ENCODE measurements at regions not wholly inside any gene's neighbourhood (a gene's known extent, or its start where the extent isn't known, plus 50 kb on each side); places are given as distances from the start of the nearest gene placed in this dataset.

DNA sequence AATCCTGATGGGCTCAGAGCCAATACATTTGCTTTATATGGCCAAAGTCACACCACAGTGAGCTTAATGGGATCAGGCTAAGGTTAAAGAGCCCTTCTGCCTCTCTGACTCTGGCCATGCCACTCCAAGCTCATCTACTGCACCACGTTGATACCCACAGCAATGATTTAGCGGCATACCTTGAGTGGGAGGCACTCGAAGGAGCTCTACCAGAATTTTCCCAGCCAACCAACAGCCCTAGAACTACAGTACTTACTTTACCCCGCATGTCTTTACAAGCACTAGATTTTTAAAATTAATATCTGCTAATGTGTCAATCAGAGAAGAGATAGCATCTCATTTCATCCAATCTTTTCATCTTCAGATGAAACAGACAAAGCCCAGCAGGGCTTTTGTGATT, 300.5 kb downstream of the GRIN2B start:
- DNase-seq (ENCODE audit: low read depth in 2 of 2): no peak

DNA sequence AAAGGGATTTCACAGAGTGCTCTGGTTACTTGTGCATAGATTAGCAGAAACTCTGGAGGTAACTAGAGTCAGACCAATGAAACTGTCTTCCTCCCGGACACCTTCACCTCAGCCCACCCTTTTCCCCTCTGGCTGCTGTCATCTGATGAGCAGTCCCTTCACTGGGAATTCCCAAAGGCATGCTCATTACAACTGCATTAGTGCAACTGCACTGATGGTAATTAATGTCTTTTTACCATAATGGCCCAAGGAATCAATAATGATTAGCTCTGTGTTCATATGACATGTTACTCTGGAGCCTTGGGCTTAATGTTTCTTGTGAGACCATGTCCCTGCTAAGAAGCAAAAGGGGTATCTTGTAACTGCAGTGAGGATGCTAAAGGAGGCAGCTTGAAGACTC, 304.5 kb downstream of the GRIN2B start:
- DNase-seq (ENCODE audit: low read depth in 2 of 2): no peak

DNA sequence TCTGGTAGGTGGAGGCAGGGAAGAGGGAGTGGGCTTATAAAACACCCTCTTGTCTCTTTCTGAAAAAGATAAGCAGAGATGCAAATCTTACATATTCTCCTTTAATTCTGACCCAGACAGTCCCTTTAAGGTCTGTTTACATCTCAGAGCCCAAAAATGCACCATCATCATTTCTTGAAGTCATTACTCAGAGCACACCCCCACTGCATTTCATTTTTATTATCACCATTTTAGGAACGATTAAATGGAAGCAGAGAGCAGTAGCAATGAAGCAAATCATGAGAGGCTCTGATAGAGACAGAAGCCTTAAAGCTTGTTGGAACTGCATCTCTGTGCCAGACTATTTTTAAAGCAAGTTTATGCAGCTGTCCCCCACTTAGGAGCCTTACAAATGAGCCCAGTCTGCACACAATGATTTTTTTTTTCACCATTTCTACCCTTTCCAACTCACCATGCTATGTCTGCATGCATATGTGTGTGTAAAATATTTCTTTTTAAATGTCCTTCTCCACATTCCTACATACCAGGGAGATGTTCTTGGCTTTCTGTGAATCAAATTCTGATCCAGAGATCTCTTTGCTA, 311.0 kb downstream of the GRIN2B start:
- DNase-seq (ENCODE audit: low read depth in 2 of 2): no peak

DNA sequence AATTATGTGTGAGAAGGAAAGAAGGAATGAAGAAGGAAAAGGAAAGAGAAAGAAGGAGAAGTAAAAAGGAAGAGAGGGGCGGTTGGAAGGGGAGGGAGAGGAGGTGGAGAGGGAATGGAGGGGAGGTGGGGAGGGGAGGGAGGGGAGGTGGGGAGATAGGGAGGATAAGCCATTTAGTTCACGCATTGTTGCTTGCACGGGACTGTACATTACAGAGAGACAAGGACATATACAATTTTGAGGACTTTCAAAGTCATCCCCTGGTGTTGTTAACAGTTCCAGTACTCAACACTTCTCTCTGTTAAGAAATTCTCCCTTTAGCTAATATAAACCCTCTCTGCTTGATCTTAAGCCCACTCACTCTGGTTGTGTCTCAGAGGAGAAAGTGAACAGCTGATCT, 312.5 kb downstream of the GRIN2B start:
- DNase-seq (ENCODE audit: low read depth in 2 of 2): no peak

GRCh38 chr12:13666806-13667205, 314.6 kb downstream of the GRIN2B start:
- DNase-seq (ENCODE audit: low read depth in 2 of 2): no peak

DNA sequence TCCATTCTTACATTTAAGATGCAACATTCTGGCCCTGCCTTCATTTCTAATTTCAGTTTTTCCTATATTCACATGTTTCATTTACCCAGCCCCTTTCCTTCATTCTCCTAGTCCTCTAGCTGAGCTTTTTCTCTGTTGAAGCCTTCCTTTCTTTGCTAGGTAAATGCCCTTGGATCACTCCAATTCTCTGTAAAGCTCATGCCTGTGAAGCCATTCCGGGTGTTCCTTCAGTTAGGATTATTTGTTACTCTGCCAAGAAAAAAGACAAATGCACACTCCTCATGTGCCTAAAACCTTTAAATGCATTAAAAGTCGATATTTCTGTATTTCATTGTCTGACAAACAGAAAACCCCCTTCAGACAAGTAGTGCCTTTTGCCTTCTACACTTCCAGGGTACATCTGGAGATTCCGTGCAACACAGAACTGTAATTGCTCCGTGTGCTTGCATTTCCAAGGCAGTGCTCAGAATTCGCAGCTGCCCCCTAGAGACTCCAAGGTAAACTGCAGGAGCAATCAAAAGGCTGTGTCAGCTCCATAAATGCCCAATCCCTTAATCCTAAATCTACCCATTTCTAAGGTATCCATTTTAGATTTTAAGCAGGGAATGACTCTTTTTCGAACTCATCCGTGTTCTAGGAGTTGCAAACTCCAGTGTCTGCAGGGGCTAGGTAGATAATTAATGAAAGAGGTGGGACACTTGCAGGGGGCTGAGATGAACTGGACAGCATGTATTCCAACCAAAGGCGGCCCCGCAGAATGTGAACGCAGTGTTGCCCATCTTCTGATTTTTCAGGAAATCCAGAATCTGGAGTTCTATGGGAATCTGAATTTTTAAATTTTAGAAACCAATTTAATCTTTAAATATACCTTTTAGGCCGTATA, 320.2 kb downstream of the GRIN2B start:
- no peak for DNase-seq (ENCODE audit: low read depth in 2 of 2)

GRCh38 chr12:13654456-13654855, 326.9 kb downstream of the GRIN2B start:
- no peak for DNase-seq (ENCODE audit: low read depth in 2 of 2)

GRCh38 chr12:13652105-13652504, 329.3 kb downstream of the GRIN2B start:
- DNase-seq (ENCODE audit: low read depth in 2 of 2): no peak

DNA sequence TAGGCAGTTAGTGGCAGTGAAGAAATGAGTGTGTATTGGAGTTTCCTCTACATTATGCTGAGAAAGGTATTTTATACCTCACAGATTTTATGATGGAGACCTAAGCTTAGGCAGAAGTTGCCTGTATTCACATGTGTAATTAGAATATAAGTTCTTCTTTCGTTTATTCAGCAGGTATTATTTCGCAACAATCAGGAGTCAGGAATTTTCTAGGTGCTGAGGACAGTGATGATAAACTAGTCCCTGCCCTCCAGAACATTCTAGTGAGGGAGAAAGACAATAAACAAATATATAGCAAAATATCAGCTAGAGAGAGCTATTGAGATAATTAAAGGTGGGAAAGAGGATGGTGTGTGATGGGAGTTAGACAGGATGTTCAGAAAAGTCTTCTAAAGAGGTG, 345.7 kb downstream of the GRIN2B start:
- no peak for DNase-seq (ENCODE audit: low read depth in 2 of 2)

DNA sequence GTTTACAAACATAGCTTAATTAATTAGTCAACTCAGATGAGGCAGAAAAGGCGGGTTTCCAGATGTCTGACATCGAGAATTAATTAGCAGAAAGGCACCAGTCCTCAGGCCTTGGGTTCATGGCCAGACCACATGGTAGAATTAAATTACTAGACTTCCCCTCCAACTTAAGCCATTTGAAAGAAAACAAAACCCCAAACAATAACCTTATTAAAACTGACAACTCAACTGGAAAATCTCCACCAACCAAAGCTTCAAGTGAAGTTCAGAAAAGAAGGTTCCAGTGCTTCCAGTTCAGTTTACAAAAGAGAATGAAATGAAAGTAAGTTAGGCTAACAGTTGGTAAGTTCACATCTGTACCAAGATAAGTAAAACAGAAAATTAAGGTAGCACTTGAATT, 349.5 kb downstream of the GRIN2B start:
- no peak for DNase-seq (ENCODE audit: low read depth in 2 of 2)

- DNase-seq (ENCODE audit: low read depth in 2 of 2): no peak
Measured at GRCh38 chr12:13630354-13630753, 351.0 kb downstream of the GRIN2B start.

- no peak for DNase-seq (ENCODE audit: low read depth in 2 of 2)
Measured at GRCh38 chr12:13628067-13628466, 353.3 kb downstream of the GRIN2B start.

DNA sequence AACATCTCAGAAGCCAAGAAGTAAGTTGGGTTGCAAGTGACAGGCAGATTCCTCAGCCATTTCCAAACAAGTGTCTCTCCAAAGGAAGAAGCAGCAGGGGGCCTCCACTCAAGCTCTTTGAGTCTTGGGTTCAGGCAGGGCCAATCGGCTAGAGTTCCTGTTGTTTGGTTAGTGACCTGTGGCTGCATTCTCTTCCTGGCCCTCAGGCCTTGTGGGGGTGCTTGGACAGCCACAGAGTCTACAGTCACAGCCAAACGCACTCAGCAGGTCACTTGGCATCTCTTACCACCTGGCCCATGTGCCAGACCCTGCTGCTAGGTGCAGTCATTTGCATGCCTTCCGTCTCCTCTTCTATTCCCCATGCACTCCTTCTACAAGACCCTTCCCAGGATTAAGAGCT, 353.9 kb downstream of the GRIN2B start:
- no peak for DNase-seq (ENCODE audit: low read depth in 2 of 2)

DNA sequence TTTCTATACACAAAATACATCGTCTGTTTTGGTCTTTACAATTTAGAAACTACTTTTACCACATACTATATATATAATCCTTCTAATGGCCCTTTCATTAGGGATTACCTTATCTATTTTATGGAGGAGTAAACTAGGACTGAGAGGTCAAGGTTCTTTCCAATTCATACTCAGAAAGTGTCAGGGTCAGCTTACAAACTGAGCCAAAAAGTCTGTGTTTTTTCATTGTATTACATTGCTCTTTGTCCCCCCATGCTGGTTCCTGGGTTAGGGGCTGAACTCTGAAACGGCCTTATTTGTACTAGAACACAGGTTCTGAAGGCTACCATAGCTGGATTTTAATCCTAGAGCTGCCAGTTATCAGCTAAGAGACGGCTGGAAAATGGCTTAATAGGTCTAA, 368.1 kb downstream of the GRIN2B start:
- no peak for DNase-seq (ENCODE audit: low read depth in 2 of 2)

GRCh38 chr12:13609894-13610679, 371.3 kb downstream of the GRIN2B start:
- DNase-seq (ENCODE audit: low read depth in 2 of 2): no peak

GRCh38 chr12:13606290-13606689, 375.1 kb downstream of the GRIN2B start:
- DNase-seq (ENCODE audit: low read depth in 2 of 2): no peak

DNA sequence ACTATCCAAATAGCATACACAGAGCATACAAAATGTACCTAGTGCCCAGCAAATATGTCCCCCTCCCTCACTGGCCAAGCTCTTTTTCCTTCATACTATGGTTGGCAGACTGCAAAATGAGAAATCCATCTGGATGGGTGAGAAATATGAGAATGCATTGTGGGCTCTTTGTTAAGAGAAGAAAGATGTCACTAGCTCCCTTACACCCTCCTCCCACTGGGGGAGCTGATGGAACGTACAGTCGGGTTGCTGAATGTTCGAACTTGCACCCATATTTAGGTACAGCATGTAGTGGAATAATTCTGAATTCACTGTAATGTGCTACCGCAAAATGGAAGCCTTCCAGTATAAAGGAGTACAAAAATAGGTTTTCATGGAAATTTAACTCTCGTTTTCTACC, 377.4 kb downstream of the GRIN2B start:
- DNase-seq (ENCODE audit: low read depth in 2 of 2): no peak

DNA sequence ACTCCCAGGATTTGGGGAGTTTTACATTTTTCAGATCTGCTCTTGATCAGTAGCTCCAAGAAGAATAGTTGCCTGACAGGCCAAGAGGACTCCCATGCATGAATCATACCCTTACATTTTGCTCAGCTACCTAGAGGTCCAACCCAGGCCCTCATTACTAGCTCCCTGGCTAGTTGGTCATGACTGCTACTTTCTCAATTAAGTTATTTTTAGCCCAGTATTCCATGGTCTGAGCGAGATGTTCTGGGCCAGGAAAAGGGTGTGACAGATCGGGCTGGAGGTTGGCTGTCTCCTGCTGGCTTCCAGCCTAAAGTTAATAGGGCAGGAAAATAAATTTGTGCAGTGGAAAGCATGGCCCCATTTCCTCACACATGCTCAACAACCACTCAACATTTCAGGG, 379.2 kb downstream of the GRIN2B start:
- no peak for DNase-seq (ENCODE audit: low read depth in 2 of 2)

- no peak for DNase-seq (ENCODE audit: low read depth in 2 of 2)
Measured at GRCh38 chr12:13599176-13599575, 382.2 kb downstream of the GRIN2B start.

DNA sequence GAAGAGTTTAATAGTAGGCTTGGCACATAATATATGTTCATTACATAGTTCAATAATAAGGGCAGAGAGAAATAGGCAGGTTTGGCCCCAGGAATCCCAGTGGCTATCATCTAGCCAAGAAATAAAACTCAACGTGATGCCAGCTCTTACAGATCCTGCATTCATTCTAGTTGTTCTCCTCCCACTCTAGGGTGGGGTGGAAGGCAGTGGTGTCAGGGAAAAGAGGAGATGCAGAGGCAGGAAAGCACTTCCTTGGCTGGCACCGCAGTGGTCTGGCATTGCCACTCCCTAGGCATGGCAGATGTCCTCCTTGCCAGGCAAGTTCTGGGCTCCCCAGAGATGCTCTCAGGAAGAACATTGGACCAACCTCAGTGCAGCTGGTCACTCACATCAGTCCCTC, 383.6 kb downstream of the GRIN2B start:
- DNase-seq (ENCODE audit: low read depth in 2 of 2): no peak

GRCh38 chr12:13597166-13597565, 384.2 kb downstream of the GRIN2B start:
- DNase-seq (ENCODE audit: low read depth in 2 of 2): no peak

DNA sequence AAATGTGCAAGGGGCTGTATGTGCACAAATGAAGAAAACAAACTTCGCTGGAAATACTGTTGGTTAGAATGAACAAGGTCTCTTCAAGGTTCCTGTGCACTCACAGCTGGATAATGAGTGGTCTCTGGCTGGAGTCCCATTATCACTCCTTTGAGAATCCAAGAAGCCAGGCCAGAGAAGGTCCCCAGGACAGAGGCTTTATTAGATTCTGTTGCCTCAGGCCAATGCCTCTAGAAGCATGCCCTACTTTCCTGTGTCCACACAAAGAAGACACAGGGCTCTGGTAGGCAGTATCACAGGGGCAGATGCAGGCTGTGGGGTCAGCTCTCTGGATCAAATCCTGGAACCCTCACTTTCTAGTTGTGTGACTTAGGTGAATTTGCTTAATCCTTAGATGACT, 384.7 kb downstream of the GRIN2B start:
- no peak for DNase-seq (ENCODE audit: low read depth in 2 of 2)

All from stimulated activated CD8-positive, alpha-beta memory T cell treated with anti-CD3 and anti-CD28 coated beads, Interleukin-2, amount 100 ng/mL, for 48 hours (primary cell).